ENCODE measurements at regions not wholly inside any gene's neighbourhood (a gene's known extent, or its start where the extent isn't known, plus 50 kb on each side); places are given as distances from the start of the nearest gene placed in this dataset.

GRCh38 chr2:109998-110397, 63.7 kb upstream of the FAM110C start:
- Mint-ChIP-seq H3K27ac (no peak overlapping the region), H3K9me3 (peaks cover 0 to 32% (median 9%) of the 10 kb centered on the region in 7 donors), H3K27me3 (peaks cover 17% of the 10 kb centered on the region), H3K36me3 (peaks cover 6% of the 10 kb centered on the region), H3K4me3 (no peak overlapping the region), H3K4me1 (no peaks in the 10 kb centered on the region)
- Histone ChIP-seq H3K27ac (ENCODE audit: insufficient read depth, low read length, poor library complexity, severe bottlenecking) (no peak overlapping the region), H3K9me3 (ENCODE audit: control insufficient read depth in 2 of 2, low read length in 2 of 2) (peaks cover 6 to 11% of the 10 kb centered on the region in 2 experiments), H3K27me3 (ENCODE audit: control insufficient read depth, insufficient read depth, low read length) (peaks cover 18% of the 10 kb centered on the region), H3K4me1 (ENCODE audit: control insufficient read depth, insufficient read depth, low read length, poor library complexity, severe bottlenecking) (no peaks in the 10 kb centered on the region), H3K36me3 (ENCODE audit: control insufficient read depth, insufficient read depth, low read length) (no peaks in the 10 kb centered on the region), H3K4me3 (ENCODE audit: low read depth, low read length) (no peak overlapping the region)
- DNase-seq (no peak), ATAC-seq (ENCODE audit: low read depth in 2 of 2) (no peak)

- Histone ChIP-seq H3K27me3 (ENCODE audit: control insufficient read depth, insufficient read depth, low read length) (peaks cover 16% of the 10 kb centered on the region), H3K4me3 (ENCODE audit: low read depth, low read length) (no peak overlapping the region), H3K4me1 (ENCODE audit: control insufficient read depth, insufficient read depth, low read length, poor library complexity, severe bottlenecking) (no peaks in the 10 kb centered on the region), H3K27ac (ENCODE audit: insufficient read depth, low read length, poor library complexity, severe bottlenecking) (no peak overlapping the region), H3K36me3 (ENCODE audit: control insufficient read depth, insufficient read depth, low read length) (no peaks in the 10 kb centered on the region), H3K9me3 (ENCODE audit: control insufficient read depth in 2 of 2, low read length in 2 of 2) (peaks cover 6 to 11% of the 10 kb centered on the region in 2 experiments)
- ATAC-seq (ENCODE audit: low read depth in 2 of 2) (no peak), DNase-seq (no peak)
- peaks cover 6% of the 10 kb centered on the region for H3K36me3 Mint-ChIP-seq
- no peaks in the 10 kb centered on the region for H3K4me1 Mint-ChIP-seq
- peaks cover 23% of the 10 kb centered on the region for H3K27me3 Mint-ChIP-seq
- no peak overlapping the region for H3K4me3 Mint-ChIP-seq
- peaks cover 0 to 40% (median 12%) of the 10 kb centered on the region in 7 donors for H3K9me3 Mint-ChIP-seq
- H3K27ac Mint-ChIP-seq, result no peak overlapping the region
Observed at GRCh38 chr2:108920-109809, 62.9 kb upstream of the FAM110C start.

- Histone ChIP-seq H3K4me3 (ENCODE audit: low read depth, low read length) (no peak overlapping the region), H3K9me3 (ENCODE audit: control insufficient read depth in 2 of 2, low read length in 2 of 2) (peaks cover 0 to under 1% of the 10 kb centered on the region in 2 experiments), H3K27me3 (ENCODE audit: control insufficient read depth, insufficient read depth, low read length) (no peaks in the 10 kb centered on the region), H3K27ac (ENCODE audit: insufficient read depth, low read length, poor library complexity, severe bottlenecking) (no peak overlapping the region), H3K36me3 (ENCODE audit: control insufficient read depth, insufficient read depth, low read length) (no peaks in the 10 kb centered on the region), H3K4me1 (ENCODE audit: control insufficient read depth, insufficient read depth, low read length, poor library complexity, severe bottlenecking) (no peaks in the 10 kb centered on the region)
- Mint-ChIP-seq H3K4me3 (no peak overlapping the region), H3K27ac (no peak overlapping the region), H3K27me3 (peaks cover 8% of the 10 kb centered on the region), H3K36me3 (peaks cover 2% of the 10 kb centered on the region), H3K9me3 (peaks cover 0 to 30% (median 5%) of the 10 kb centered on the region in 7 donors), H3K4me1 (peaks cover 0 to 4% (median 0%) of the 10 kb centered on the region in 4 donors)
- DNase-seq (no peak), ATAC-seq (ENCODE audit: low read depth in 2 of 2) (no peak)
Observed at GRCh38 chr2:101016-101415, 54.7 kb upstream of the FAM110C start.
